ENCODE measurements at regions not wholly inside any gene's neighbourhood (a gene's known extent, or its start where the extent isn't known, plus 50 kb on each side); places are given as distances from the start of the nearest gene placed in this dataset.
"Not testable (repeated sequence)": the region's sequence is repeated elsewhere in the genome, so short reads cannot be mapped to it uniquely, and the experiment has no call there.

- H3K27me3 Mint-ChIP-seq (ENCODE audit: low read depth): peaks cover 1% of the 10 kb centered on the region
- H3K4me1 Mint-ChIP-seq (ENCODE audit: low read depth): no peaks in the 10 kb centered on the region
- DNase-seq (no peak), ATAC-seq (no peak)
- H3K9me3 Mint-ChIP-seq: no peaks in the 10 kb centered on the region
- no peaks in the 10 kb centered on the region for H3K36me3 Mint-ChIP-seq (ENCODE audit: insufficient read depth)
- H3K4me3 Mint-ChIP-seq: no peak overlapping the region
These were observed 220.3 kb downstream of the ADAMTS15 start for GRCh38 chr11:130668751-130669150.

GRCh38 chr11:130670200-130670599, 221.8 kb downstream of the ADAMTS15 start:
- ATAC-seq: no peak
- peaks cover 9% of the 10 kb centered on the region for H3K27me3 Mint-ChIP-seq (ENCODE audit: low read depth)
- H3K36me3 Mint-ChIP-seq (ENCODE audit: insufficient read depth): no peaks in the 10 kb centered on the region
- no peak overlapping the region for H3K4me3 Mint-ChIP-seq
- H3K9me3 Mint-ChIP-seq: no peaks in the 10 kb centered on the region
- H3K4me1 Mint-ChIP-seq (ENCODE audit: low read depth): no peaks in the 10 kb centered on the region
- no peak for DNase-seq

GRCh38 chr11:130671801-130672700, 223.6 kb downstream of the ADAMTS15 start:
- Mint-ChIP-seq H3K4me1 (ENCODE audit: low read depth) (no peaks in the 10 kb centered on the region), H3K27me3 (ENCODE audit: low read depth) (peaks cover 9% of the 10 kb centered on the region), H3K4me3 (no peak overlapping the region), H3K9me3 (no peaks in the 10 kb centered on the region), H3K36me3 (ENCODE audit: insufficient read depth) (no peaks in the 10 kb centered on the region)
- DNase-seq (no peak), ATAC-seq (no peak)

- Mint-ChIP-seq H3K27me3 (ENCODE audit: low read depth) (peaks cover 9% of the 10 kb centered on the region), H3K36me3 (ENCODE audit: insufficient read depth) (no peaks in the 10 kb centered on the region)
These were observed 224.5 kb downstream of the ADAMTS15 start for GRCh38 chr11:130672911-130673310.

GRCh38 chr11:130673698-130674097, 225.3 kb downstream of the ADAMTS15 start:
- H3K27me3 Mint-ChIP-seq (ENCODE audit: low read depth): peaks cover 9% of the 10 kb centered on the region
- no peaks in the 10 kb centered on the region for H3K4me1 Mint-ChIP-seq (ENCODE audit: low read depth)
- H3K36me3 Mint-ChIP-seq (ENCODE audit: insufficient read depth): no peaks in the 10 kb centered on the region
- no peak for ATAC-seq
- no peak overlapping the region for H3K4me3 Mint-ChIP-seq
- peaks cover 8% of the 10 kb centered on the region for H3K9me3 Mint-ChIP-seq
- DNase-seq: no peak

More at GRCh38 chr11:130672911-130673310, 224.5 kb downstream of the ADAMTS15 start:
- ATAC-seq (no peak), DNase-seq (no peak)
- H3K4me1 Mint-ChIP-seq (ENCODE audit: low read depth): no peaks in the 10 kb centered on the region
- H3K4me3 Mint-ChIP-seq: no peak overlapping the region
- H3K9me3 Mint-ChIP-seq: no peaks in the 10 kb centered on the region

GRCh38 chr11:130674686-130675308, 226.4 kb downstream of the ADAMTS15 start:
- ATAC-seq (no peak), DNase-seq (no peak)
- Mint-ChIP-seq H3K36me3 (ENCODE audit: insufficient read depth) (no peaks in the 10 kb centered on the region), H3K4me1 (ENCODE audit: low read depth) (no peaks in the 10 kb centered on the region), H3K27me3 (ENCODE audit: low read depth) (peaks cover 9% of the 10 kb centered on the region), H3K4me3 (no peak overlapping the region), H3K9me3 (peaks cover 17% of the 10 kb centered on the region)

- Mint-ChIP-seq H3K27me3 (ENCODE audit: low read depth) (peaks cover 9% of the 10 kb centered on the region), H3K9me3 (peaks cover 20% of the 10 kb centered on the region), H3K36me3 (ENCODE audit: insufficient read depth) (no peaks in the 10 kb centered on the region), H3K4me3 (no peak overlapping the region), H3K4me1 (ENCODE audit: low read depth) (no peaks in the 10 kb centered on the region)
- no peak for DNase-seq
- no peak for ATAC-seq
These were observed 227.0 kb downstream of the ADAMTS15 start for GRCh38 chr11:130675371-130675821.

GRCh38 chr11:130675917-130676316, 227.5 kb downstream of the ADAMTS15 start:
- no peak for DNase-seq
- Mint-ChIP-seq H3K4me3 (no peak overlapping the region), H3K9me3 (peaks cover 25% of the 10 kb centered on the region), H3K4me1 (ENCODE audit: low read depth) (no peaks in the 10 kb centered on the region), H3K36me3 (ENCODE audit: insufficient read depth) (no peaks in the 10 kb centered on the region), H3K27me3 (ENCODE audit: low read depth) (peaks cover 9% of the 10 kb centered on the region)
- ATAC-seq: no peak

GRCh38 chr11:130677486-130678153, 229.2 kb downstream of the ADAMTS15 start:
- Mint-ChIP-seq H3K4me1 (ENCODE audit: low read depth) (no peaks in the 10 kb centered on the region), H3K27me3 (ENCODE audit: low read depth) (peaks cover 9% of the 10 kb centered on the region), H3K4me3 (no peak overlapping the region), H3K36me3 (ENCODE audit: insufficient read depth) (no peaks in the 10 kb centered on the region), H3K9me3 (peaks cover 28% of the 10 kb centered on the region)
- ATAC-seq (no peak), DNase-seq (no peak)

- no peaks in the 10 kb centered on the region for H3K36me3 Mint-ChIP-seq (ENCODE audit: insufficient read depth)
- no peak for ATAC-seq
- peaks cover 7% of the 10 kb centered on the region for H3K27me3 Mint-ChIP-seq (ENCODE audit: low read depth)
- H3K9me3 Mint-ChIP-seq: peaks cover 28% of the 10 kb centered on the region
- no peaks in the 10 kb centered on the region for H3K4me1 Mint-ChIP-seq (ENCODE audit: low read depth)
- no peak overlapping the region for H3K4me3 Mint-ChIP-seq
- DNase-seq: no peak
These were observed 230.8 kb downstream of the ADAMTS15 start for GRCh38 chr11:130679247-130679646.

GRCh38 chr11:130682471-130682870, 233.8 kb downstream of the SNX19 start:
- not testable (repeated sequence) for H3K4me3 Mint-ChIP-seq; H3K36me3 Mint-ChIP-seq (ENCODE audit: insufficient read depth); ATAC-seq

GRCh38 chr11:130689222-130689908, 226.9 kb downstream of the SNX19 start:
- Mint-ChIP-seq H3K9me3 (peaks cover 3% of the 10 kb centered on the region), H3K27me3 (ENCODE audit: low read depth) (peaks cover 5% of the 10 kb centered on the region), H3K4me3 (no peak overlapping the region), H3K4me1 (ENCODE audit: low read depth) (no peaks in the 10 kb centered on the region), H3K36me3 (ENCODE audit: insufficient read depth) (no peaks in the 10 kb centered on the region)
- DNase-seq: no peak
- no peak for ATAC-seq

More at GRCh38 chr11:130682471-130682870, 233.8 kb downstream of the SNX19 start:
- H3K9me3 Mint-ChIP-seq: peaks cover 31% of the 10 kb centered on the region
- DNase-seq; H3K27me3 Mint-ChIP-seq (ENCODE audit: low read depth); H3K4me1 Mint-ChIP-seq (ENCODE audit: low read depth): not testable (repeated sequence)

GRCh38 chr11:130691581-130691980, 224.7 kb downstream of the SNX19 start:
- Mint-ChIP-seq H3K9me3 (no peaks in the 10 kb centered on the region), H3K4me3 (no peak overlapping the region), H3K36me3 (ENCODE audit: insufficient read depth) (no peaks in the 10 kb centered on the region), H3K27me3 (ENCODE audit: low read depth) (peaks cover 2% of the 10 kb centered on the region), H3K4me1 (ENCODE audit: low read depth) (no peaks in the 10 kb centered on the region)
- ATAC-seq: no peak
- DNase-seq: no peak

GRCh38 chr11:130692220-130692619, 224.1 kb downstream of the SNX19 start:
- H3K36me3 Mint-ChIP-seq (ENCODE audit: insufficient read depth): no peaks in the 10 kb centered on the region
- peaks cover 2% of the 10 kb centered on the region for H3K27me3 Mint-ChIP-seq (ENCODE audit: low read depth)
- H3K4me3 Mint-ChIP-seq: no peak overlapping the region

More at GRCh38 chr11:130692220-130692619, 224.1 kb downstream of the SNX19 start:
- DNase-seq (no peak), ATAC-seq (no peak)
- Mint-ChIP-seq H3K9me3 (no peaks in the 10 kb centered on the region), H3K4me1 (ENCODE audit: low read depth) (no peaks in the 10 kb centered on the region)
